ENCODE measurements at regions not wholly inside any gene's neighbourhood (a gene's known extent, or its start where the extent isn't known, plus 50 kb on each side); places are given as distances from the start of the nearest gene placed in this dataset.
"Not testable (repeated sequence)": the region's sequence is repeated elsewhere in the genome, so short reads cannot be mapped to it uniquely, and the experiment has no call there.

DNA sequence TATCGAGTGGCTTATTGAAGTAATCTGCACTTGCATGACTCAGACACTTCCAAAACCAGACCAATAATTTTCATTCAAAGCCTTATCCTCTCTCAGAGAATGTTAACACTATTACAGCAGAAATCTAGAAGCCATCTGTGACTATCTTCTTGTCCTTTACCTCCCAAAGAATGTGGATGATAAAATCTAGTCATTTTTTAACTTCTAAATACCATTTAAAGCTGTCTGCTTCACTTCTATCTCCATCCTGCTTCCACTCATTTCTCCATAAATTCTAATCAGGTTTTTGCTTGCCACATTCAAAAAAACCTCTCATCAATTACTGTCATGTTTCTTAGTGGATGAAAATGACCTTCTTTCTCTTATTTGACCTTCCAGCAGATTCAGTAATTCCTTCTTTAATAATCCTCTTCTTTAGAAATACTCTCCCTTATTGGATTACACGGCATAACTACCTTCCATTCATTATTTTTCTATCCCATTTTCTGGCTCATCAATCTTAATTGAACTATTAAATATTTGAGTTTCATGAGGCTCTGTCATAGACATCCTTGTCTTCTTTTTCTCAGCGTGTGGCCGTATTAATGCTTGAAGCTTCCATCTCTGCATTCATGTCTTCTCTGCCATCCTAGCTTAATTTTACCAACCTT, 1999.4 kb downstream of the MRPL39 start:
- DNase-seq (ENCODE audit: low spot score): no peak

DNA sequence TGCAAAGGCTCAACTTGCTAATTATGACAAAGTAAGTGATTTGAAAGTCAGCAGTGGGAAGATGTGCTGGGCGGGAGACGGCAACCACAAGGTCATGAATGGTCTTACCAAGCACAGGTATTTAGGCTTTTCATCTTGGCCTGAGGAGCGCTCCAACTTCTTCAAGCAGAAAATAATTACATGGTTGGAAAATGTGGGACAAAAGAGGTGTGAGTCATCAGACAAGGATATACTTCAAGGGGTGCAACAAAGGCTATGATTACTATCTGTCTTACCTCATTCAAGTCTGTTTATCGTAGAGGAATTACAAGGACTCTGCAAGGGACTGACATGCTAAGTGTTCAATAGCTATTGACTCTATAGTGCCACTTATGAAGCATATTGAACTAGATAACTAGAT, 2005.7 kb downstream of the MRPL39 start:
- no peak for DNase-seq (ENCODE audit: low spot score)

- DNase-seq (ENCODE audit: low spot score): no peak
Measured at GRCh38 chr21:23593582-23593981, 2013.7 kb downstream of the MRPL39 start.

- DNase-seq (ENCODE audit: low spot score): no peak
Measured at GRCh38 chr21:23585419-23585818, 2021.9 kb downstream of the MRPL39 start.

DNA sequence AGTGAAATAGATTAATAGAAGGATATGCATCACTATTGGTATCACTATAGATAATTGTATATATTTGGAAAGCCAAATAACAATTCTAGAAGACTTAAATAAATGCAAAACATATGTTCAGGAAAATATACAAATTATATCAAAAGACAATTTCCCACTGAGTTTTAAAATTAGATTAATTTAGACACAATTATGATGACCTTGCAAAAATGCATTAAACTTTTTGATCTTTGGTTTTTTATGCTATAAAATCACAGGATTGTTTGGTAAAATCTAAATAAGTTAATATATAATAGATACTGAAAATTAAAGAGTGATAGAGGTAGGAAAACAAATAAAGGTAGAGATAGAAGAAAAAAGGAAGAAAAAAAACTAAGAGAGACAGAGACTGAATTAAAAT, 2027.7 kb downstream of the MRPL39 start:
- no peak for DNase-seq (ENCODE audit: low spot score)

DNA sequence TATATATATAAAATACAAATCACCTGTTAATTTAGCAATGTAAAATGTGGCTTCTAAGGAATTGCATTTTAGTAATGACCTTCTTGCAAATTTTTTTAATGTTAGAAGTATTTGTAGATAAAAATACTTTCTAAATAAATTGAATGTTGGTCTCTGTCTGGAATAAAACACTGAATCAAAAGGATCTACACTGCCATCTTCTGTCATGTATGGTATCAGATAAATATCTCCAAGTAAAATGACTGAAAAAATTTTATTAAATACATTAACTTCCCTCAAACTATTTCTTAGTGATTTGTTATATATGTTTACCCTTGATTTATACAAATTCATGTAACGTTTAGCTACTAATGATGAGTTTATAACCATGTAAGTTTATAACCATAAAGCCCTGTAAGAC, 2029.3 kb downstream of the MRPL39 start:
- no peak for DNase-seq (ENCODE audit: low spot score)

- DNase-seq (ENCODE audit: low spot score): no peak
Measured at GRCh38 chr21:23574932-23575331, 2032.3 kb downstream of the MRPL39 start.

DNA sequence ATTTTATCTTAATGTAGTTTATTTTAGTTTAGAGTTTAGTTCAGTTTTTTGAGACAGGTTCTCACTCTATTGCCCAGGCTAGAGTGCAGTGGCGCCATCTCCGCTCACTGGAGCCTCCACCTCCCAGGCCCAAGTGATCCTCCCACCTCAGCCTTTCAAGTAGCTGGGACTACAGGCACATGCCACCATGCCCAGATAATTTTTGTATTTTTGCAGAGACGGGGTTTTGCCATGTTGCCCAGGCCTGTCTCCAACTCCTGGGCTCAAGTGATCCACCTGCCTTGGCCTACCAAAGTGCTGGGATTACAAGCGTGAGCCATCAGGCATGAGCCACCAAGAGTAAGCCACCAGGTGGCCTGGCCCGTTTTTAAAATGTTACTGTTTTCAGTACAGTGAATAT, 2058.4 kb downstream of the MRPL39 start:
- DNase-seq (ENCODE audit: low spot score): not testable (repeated sequence)

DNA sequence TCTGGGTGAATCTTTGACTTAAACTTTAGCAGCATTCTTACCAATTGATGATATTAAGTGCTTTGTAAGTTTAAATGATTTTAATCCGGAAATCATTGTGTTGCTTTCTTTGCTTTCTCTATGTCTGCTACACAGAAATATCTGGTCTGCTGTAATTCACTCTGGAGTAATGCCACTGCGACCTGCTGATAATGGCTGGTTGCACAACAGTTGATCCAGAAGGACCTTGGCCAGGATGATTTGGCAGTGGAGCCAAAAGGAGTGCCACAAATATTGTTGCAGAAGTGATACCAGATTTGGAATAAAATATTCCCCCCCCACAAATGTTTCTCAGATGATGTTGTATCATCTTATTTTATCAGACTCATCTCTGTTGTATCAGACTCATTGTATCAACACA, 2063.9 kb downstream of the MRPL39 start:
- no peak for DNase-seq (ENCODE audit: low spot score)

DNA sequence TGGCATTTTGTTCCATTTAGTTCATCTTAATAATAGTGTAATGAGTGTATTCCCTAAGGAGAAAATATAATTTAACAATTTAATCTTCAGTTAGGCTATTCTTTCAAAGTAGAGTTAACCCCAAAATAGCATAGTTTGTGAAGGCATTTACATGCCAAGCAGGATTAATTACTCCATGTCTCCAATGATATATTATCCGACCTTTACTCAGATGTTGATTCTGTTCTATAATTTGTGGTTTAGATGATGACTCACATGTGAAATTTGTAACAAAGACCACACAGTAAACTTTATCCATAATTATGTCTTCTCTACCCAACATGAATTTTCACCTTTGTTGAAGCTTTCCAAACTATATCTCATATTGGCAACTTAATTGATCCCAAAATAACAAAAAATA, 2065.2 kb downstream of the MRPL39 start:
- no peak for DNase-seq (ENCODE audit: low spot score)

- no peak for DNase-seq (ENCODE audit: low spot score)
Measured at GRCh38 chr21:23541571-23541970, 2065.7 kb downstream of the MRPL39 start.

DNA sequence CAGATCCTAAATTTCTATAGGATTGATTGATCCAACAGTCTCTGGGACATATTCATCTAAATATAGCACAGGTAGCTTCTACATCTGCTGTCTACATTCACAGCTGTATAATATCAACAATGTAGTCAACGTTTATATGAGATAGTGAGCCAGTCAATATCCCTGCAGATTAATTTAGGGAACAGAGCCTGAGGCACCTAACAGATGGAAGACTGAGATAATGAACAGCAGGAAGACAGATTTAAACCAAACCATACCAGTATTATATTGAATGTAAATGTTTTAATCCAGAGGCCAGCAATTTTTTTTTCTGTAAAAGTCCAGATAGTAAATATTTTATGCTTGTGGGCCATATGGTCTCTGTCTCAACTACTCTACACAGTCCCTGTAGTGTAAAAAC, 2072.4 kb downstream of the MRPL39 start:
- no peak for DNase-seq (ENCODE audit: low spot score)

DNA sequence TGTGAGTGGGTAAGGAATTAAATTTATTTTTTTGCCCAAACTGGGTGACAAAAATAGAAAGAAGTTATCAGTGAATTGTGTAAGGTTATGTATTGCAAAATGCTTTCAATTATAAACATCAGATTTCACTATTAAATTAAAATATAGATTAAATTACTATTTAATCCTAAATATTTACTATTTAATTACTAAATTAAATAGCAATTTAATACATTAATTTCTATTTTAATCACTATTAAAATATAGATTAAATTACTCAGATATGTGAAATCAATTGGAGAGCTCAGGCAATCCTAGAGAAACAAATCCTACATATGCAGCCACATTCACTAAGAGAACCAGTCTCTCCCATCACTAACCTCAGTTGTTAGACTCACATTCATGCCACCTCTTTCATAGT, 2075.8 kb downstream of the MRPL39 start:
- no peak for DNase-seq (ENCODE audit: low spot score)

- no peak for DNase-seq (ENCODE audit: low spot score)
Measured at GRCh38 chr21:23524685-23525084, 2082.6 kb downstream of the MRPL39 start.

DNA sequence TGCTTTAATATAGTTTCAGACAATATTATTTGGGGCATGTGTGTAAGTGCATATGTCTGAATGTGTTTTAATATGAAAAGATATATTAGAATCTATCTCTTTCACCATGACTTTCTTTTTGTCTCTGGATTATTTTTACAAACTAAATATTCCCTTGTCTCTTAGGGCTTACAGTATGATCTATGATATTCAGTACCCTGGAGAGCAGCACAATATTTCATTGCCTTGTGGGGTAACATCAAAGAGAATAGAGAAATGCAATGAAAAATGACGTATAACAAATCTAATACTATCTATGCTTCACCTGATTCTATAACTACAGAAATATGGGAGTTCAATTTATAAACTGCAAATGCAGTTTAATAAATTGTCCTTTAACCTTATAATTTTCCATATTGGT, 2084.5 kb downstream of the MRPL39 start:
- DNase-seq (ENCODE audit: low spot score): no peak

DNA sequence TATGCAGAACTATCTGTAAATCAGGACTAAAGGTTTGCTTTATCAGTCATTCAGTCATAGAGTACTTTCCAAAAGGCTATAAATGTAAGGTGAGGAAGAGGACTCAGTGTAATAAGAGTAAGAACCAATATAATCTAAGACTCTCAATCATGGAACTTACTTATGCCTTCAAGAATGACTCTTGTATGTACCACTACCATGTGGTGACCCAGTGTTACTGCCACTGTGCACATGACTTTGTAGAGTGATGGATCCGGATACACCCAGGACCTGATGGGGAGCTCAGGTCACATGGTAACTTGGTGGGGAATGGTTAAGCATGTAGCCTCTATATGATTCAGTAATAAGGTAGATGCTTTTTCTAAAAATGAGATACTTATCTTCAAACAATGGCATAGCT, 2099.8 kb downstream of the MRPL39 start:
- no peak for DNase-seq (ENCODE audit: low spot score)

- DNase-seq (ENCODE audit: low spot score): no peak
Measured at GRCh38 chr21:23496729-23497128, 2110.6 kb downstream of the MRPL39 start.

DNA sequence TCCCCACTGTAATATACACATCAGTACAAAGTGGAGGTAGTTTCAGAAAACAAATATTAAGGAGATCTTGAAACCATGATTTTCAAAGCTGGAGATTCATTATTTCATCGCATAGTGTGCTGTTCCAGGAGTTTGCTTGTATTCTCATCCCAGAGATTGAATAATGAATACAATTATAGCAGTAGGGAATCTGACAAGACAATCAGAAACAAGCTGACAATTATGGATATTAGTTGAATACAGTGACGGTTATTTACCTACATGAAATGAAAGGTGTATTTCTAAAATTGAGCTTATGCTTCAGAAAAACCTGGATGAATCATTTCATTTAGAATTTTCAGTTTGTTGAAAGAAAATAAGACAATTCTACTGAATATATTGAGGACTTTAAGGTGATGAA, 2119.0 kb downstream of the MRPL39 start:
- DNase-seq (ENCODE audit: low spot score): no peak

GRCh38 chr21:23480591-23481270, 2126.6 kb downstream of the MRPL39 start:
- no peak for DNase-seq (ENCODE audit: low spot score)

- DNase-seq (ENCODE audit: low spot score): no peak
Measured at GRCh38 chr21:23478381-23478780, 2128.9 kb downstream of the MRPL39 start.

DNA sequence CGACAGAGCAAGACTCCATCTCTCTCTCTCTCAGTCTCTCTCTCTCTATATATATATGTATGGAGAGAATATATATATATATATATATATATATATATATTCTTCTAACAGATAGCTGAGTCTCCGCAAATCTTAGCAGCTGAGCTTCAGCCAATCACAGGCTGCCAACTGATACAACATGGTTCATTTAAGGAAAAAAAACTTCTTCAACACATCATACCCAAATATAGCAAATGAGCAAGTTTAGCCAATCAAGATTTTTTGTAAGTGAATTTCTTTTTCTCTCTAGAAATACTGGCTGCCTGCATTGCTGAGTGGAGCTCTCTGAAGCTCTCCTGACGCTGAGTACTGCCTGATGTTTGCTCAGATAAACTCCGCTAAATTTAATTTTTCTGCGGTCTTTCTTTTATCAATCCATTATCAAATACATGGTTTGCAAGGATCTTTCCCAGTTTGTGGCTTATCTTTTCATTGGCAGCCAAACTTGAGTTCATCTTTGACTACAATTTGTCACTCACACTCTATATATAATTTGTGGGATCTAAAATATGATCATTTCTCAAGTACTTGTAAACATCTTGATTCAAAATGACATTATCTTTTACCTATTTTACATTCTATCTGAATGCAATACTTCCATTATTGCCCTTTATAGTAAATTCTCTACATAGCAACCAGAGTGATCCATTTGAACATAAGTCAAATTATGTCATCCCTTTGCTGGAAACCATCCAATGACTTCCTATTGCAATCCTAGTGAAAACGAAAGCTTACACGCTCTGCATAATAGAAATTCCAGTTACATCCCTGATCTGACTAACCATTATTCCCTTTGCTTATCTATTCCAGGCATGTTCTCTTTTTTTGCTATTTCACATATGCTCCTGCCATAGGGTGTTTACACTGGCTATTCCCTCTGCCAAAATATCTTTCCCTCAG, 2131.7 kb downstream of the MRPL39 start:
- DNase-seq (ENCODE audit: low spot score): no peak

- DNase-seq (ENCODE audit: low spot score): no peak
Measured at GRCh38 chr21:23471877-23472276, 2135.4 kb downstream of the MRPL39 start.

DNA sequence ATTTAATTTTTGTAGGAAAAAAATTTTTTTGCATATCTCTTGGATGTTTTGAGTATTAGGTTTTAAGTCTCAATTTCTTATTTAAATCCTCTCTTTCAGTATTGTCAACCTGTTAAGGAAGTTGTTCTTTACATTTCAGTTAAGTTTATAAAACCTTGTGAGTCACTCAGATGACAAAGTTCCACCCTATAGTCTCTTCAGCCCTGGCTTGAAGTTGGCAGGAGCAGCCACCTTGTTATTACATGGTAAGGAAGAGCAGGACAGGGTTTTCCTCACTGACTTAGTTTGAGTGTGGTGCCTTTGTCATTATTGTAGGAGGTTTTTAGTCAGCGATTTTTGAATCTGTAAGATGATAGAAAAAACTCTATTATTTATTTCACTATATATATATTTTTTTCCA, 2143.9 kb downstream of the MRPL39 start:
- no peak for DNase-seq (ENCODE audit: low spot score)

Measured in CD4-positive, alpha-beta T cell treated with Interleukin-2 at 100 ng/mL for 4 hours (primary cell).